MM.1S (cell line): ENCODE measurements at regions not wholly inside any gene's neighbourhood (a gene's known extent, or its start where the extent isn't known, plus 50 kb on each side); places are given as distances from the start of the nearest gene placed in this dataset.

Experiments used
- DNase-seq: peaks from one replicate; pipeline ENCODE4 v3.0.0-alpha.2; 2015
- H2AFZ ChIP-seq: fragments of 300-600 bp; sonication (generic); 2 replicates; pipeline ENCODE4 v1.6.0; 2016; ENCODE audit warnings: antibody characterized with exemption, low read length
- H3F3A ChIP-seq: fragments of 300-600 bp; sonication (generic); 2 replicates; pipeline ENCODE4 v1.6.1; 2016; ENCODE audit warnings: mild to moderate bottlenecking, antibody characterized with exemption, low read length, moderate library complexity, mixed read lengths; ENCODE audit not compliant: insufficient read depth
- H3K27ac ChIP-seq: fragments of 300-600 bp; sonication (generic); 2 replicates; pipeline ENCODE4 v1.5.1; 2016; ENCODE audit warnings: mild to moderate bottlenecking, low read length
- H3K27me3 ChIP-seq: fragments of 300-600 bp; sonication (generic); replicated peaks from 2 replicates; pipeline ENCODE4 v1.6.0; 2016; ENCODE audit warnings: low read length; ENCODE audit not compliant: insufficient read depth
- H3K36me3 ChIP-seq: fragments of 300-600 bp; sonication (generic); replicated peaks from 2 replicates; pipeline ENCODE4 v1.6.1; 2016; ENCODE audit warnings: mild to moderate bottlenecking, low read length, mixed read lengths; ENCODE audit not compliant: insufficient read depth
- H3K4me1 ChIP-seq: fragments of 300-600 bp; sonication (generic); 2 replicates; pipeline ENCODE4 v1.6.1; 2016; ENCODE audit warnings: low read length, mixed read lengths
- H3K4me2 ChIP-seq: fragments of 300-600 bp; sonication (generic); 2 replicates; pipeline ENCODE4 v1.6.0; 2016; ENCODE audit warnings: low read depth, low read length
- H3K4me3 ChIP-seq: fragments of 300-600 bp; sonication (generic); 2 replicates; pipeline ENCODE4 v1.5.1; 2016; ENCODE audit warnings: low read length, mixed read lengths
- H3K79me2 ChIP-seq: fragments of 300-600 bp; sonication (generic); 2 replicates; pipeline ENCODE4 v1.6.1; 2016; ENCODE audit warnings: mixed run types, low read length, mixed read lengths
- H3K9ac ChIP-seq: fragments of 300-600 bp; sonication (generic); 2 replicates; pipeline ENCODE4 v1.6.1; 2016; ENCODE audit warnings: low read length, mixed read lengths
- H3K9me2 ChIP-seq: fragments of 300-600 bp; sonication (generic); replicated peaks from 2 replicates; pipeline ENCODE4 v1.6.1; 2016; ENCODE audit warnings: mild to moderate bottlenecking, low read length, mixed read lengths; ENCODE audit not compliant: insufficient read depth
- H3K9me3 ChIP-seq: fragments of 300-600 bp; sonication (generic); replicated peaks from 2 replicates; pipeline ENCODE4 v1.6.1; 2016; ENCODE audit warnings: mild to moderate bottlenecking, low read length, mixed read lengths; ENCODE audit not compliant: insufficient read depth
- H4K20me1 ChIP-seq: fragments of 300-600 bp; sonication (generic); 2 replicates; pipeline ENCODE4 v1.6.1; 2016; ENCODE audit warnings: mild to moderate bottlenecking, low read length, moderate library complexity, mixed read lengths; ENCODE audit not compliant: insufficient read depth
- CTCF ChIP-seq: fragments of 300-600 bp; sonication (generic); IDR thresholded peaks from 2 replicates; pipeline ENCODE4 v1.5.1; 2016; ENCODE audit warnings: antibody characterized with exemption, low read length, mixed read lengths
- EZH2 ChIP-seq: fragments of 300-600 bp; sonication (generic); optimal IDR thresholded peaks from 2 replicates; pipeline ENCODE3; 2017; ENCODE audit warnings: low read depth, mild to moderate bottlenecking, antibody characterized with exemption, low read length, mixed read lengths
- EZH2phosphoT487 ChIP-seq: fragments of 300-600 bp; sonication (generic); IDR thresholded peaks from 2 replicates; pipeline ENCODE4 v1.6.1; 2018; ENCODE audit warnings: antibody characterized with exemption, low read length

GRCh38 chr2:4134551-4135550 is 431.5 kb downstream of the DCDC2C start:
- DNase-seq, result no peak
- no peaks in the 10 kb centered on the region for H3K27me3 ChIP-seq
- no peaks in the 10 kb centered on the region for H3K4me1 ChIP-seq
- no peak for TF ChIP-seq EZH2phosphoT487
- no peak for TF ChIP-seq EZH2
- TF ChIP-seq CTCF, result no peak
- no peaks in the 10 kb centered on the region for H3F3A ChIP-seq
- H3K79me2 ChIP-seq, result no peaks in the 10 kb centered on the region
- H3K36me3 ChIP-seq, result no peaks in the 10 kb centered on the region
- H4K20me1 ChIP-seq, result no peaks in the 10 kb centered on the region
- no peak overlapping the region for H3K4me3 ChIP-seq
- no peak overlapping the region for H3K4me2 ChIP-seq
- no peak overlapping the region for H3K9ac ChIP-seq
- no peak overlapping the region for H3K27ac ChIP-seq
- no peaks in the 10 kb centered on the region for H3K9me2 ChIP-seq
- no peak overlapping the region for H2AFZ ChIP-seq
- H3K9me3 ChIP-seq, result no peaks in the 10 kb centered on the region

GRCh38 chr2:4135765-4136164 is 432.4 kb downstream of the DCDC2C start:
- Histone ChIP-seq H3K36me3 (no peaks in the 10 kb centered on the region), H3K4me1 (no peaks in the 10 kb centered on the region), H3K9me2 (no peaks in the 10 kb centered on the region), H3K79me2 (no peaks in the 10 kb centered on the region), H3K4me3 (no peak overlapping the region), H3K27ac (no peak overlapping the region), H3K9ac (no peak overlapping the region), H3K9me3 (no peaks in the 10 kb centered on the region), H4K20me1 (no peaks in the 10 kb centered on the region), H3K27me3 (no peaks in the 10 kb centered on the region), H2AFZ (no peak overlapping the region), H3K4me2 (no peak overlapping the region), H3F3A (no peaks in the 10 kb centered on the region)
- no peak for DNase-seq
- TF ChIP-seq CTCF, result no peak

- Histone ChIP-seq H3K27ac (no peak overlapping the region), H3K4me3 (no peak overlapping the region), H3K9me3 (no peaks in the 10 kb centered on the region), H3F3A (no peaks in the 10 kb centered on the region), H3K36me3 (no peaks in the 10 kb centered on the region), H3K4me1 (no peaks in the 10 kb centered on the region), H3K9me2 (no peaks in the 10 kb centered on the region), H2AFZ (no peak overlapping the region), H3K27me3 (no peaks in the 10 kb centered on the region), H3K4me2 (no peak overlapping the region), H4K20me1 (no peaks in the 10 kb centered on the region), H3K9ac (no peak overlapping the region), H3K79me2 (no peaks in the 10 kb centered on the region)
- DNase-seq, result no peak
- no peak for TF ChIP-seq CTCF
- no peak for TF ChIP-seq EZH2
- no peak for TF ChIP-seq EZH2phosphoT487
Measured at GRCh38 chr2:4139316-4139715, 435.9 kb downstream of the DCDC2C start.
